ENCODE measurements at regions not wholly inside any gene's neighbourhood (a gene's known extent, or its start where the extent isn't known, plus 50 kb on each side); places are given as distances from the start of the nearest gene placed in this dataset.

DNA sequence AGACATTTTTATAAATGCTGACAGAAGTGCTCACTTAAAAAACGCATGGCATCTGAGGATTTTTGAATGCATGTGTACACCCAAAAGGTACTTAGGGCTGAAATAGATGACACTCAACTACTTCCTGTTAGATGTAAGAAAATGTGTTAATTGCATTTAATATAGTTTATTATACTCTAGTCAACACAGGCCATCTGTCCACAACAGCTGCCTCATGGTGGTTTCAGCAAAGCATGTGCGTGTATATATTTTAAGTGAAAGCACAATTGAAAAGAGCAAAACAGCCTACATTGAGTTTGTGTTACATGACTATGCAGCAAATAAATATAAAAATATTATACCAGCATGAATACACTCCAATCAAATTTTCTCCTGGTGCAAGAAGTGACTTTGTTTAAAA is 1233.0 kb upstream of the EYS start:
- Histone ChIP-seq H3K9me3 (no peaks in the 10 kb centered on the region), H3K36me3 (no peaks in the 10 kb centered on the region), H3K4me1 (replicated peaks) (no peaks in the 10 kb centered on the region), H3K4me3 (no peak overlapping the region), H3K27me3 (replicated peaks; ENCODE audit: insufficient read depth) (no peaks in the 10 kb centered on the region), H3K27ac (no peak overlapping the region)
- WGBS = 81% methylated on average over 2 of the region's 2 CpGs
- TF ChIP-seq, protein P1, sequence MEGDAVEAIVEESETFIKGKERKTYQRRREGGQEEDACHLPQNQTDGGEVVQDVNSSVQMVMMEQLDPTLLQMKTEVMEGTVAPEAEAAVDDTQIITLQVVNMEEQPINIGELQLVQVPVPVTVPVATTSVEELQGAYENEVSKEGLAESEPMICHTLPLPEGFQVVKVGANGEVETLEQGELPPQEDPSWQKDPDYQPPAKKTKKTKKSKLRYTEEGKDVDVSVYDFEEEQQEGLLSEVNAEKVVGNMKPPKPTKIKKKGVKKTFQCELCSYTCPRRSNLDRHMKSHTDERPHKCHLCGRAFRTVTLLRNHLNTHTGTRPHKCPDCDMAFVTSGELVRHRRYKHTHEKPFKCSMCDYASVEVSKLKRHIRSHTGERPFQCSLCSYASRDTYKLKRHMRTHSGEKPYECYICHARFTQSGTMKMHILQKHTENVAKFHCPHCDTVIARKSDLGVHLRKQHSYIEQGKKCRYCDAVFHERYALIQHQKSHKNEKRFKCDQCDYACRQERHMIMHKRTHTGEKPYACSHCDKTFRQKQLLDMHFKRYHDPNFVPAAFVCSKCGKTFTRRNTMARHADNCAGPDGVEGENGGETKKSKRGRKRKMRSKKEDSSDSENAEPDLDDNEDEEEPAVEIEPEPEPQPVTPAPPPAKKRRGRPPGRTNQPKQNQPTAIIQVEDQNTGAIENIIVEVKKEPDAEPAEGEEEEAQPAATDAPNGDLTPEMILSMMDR (IDR thresholded peaks at IDR 0.05) = no peak
- TF ChIP-seq POLR2AphosphoS5 (IDR thresholded peaks at IDR 0.05) (no peak), POLR2A (IDR thresholded peaks at IDR 0.05) (no peak)
- DNase-seq (ENCODE audit: low spot score) = no peak
- intact Hi-C loops (cut with DNase I) = no loop called here

DNA sequence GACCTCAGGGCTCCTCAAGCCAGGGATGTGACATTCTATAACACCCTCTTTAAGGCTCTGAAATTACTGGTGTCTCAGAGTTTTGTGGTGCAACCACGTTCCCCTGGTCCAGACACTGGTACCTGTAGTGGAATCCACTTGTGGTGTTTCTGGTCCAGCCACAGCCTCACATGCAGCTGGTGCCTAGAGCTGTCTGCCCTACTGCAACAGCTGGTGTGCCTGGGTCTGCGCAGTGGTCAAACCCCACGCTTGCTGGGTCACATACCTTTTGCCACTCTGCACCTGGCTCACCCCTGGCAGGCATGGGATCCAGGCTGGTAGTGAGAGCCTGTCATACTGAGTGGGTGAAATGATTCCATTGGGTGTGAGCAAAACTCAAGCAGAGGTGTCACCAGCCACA is 1230.2 kb upstream of the EYS start:
- Histone ChIP-seq H3K9me3 (no peaks in the 10 kb centered on the region), H3K4me1 (replicated peaks) (no peaks in the 10 kb centered on the region), H3K36me3 (no peaks in the 10 kb centered on the region), H3K27me3 (replicated peaks; ENCODE audit: insufficient read depth) (no peaks in the 10 kb centered on the region), H3K4me3 (no peak overlapping the region), H3K27ac (no peak overlapping the region)
- no peak for DNase-seq (ENCODE audit: low spot score)
- intact Hi-C loops (cut with DNase I) = no loop called here
- TF ChIP-seq POLR2AphosphoS5 (IDR thresholded peaks at IDR 0.05) (no peak), POLR2A (IDR thresholded peaks at IDR 0.05) (no peak)
- TF ChIP-seq, protein P1 (IDR thresholded peaks at IDR 0.05) = no peak
- WGBS = 89% methylated on average over 3 of the region's 3 CpGs

DNA sequence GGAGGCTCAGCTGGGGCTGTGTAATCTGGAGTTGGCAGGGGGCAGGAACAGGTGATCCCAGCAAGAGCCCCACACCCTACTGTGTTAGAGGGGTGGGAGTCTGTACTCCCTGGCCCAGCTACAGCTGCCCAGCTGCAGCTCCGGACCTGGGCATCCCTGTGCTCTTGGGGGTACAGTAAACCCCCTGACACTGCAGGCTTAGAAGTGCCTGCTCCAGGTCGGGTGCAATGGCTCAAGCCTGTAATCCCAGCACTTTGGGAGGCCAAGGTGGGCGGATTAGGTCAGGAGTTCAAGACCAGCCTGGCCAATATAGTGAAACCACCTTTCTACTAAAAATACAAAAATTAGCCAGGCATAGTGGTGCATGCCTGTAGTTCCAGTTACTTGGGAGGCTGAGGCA is 1228.6 kb upstream of the EYS start:
- H3K4me1 ChIP-seq (replicated peaks) = no peaks in the 10 kb centered on the region
- WGBS = 73% methylated on average over 3 of the region's 3 CpGs
- intact Hi-C loops (cut with DNase I) = no loop called here
- H3K4me3 ChIP-seq = no peak overlapping the region
- DNase-seq (ENCODE audit: low spot score) = no peak
- H3K27ac ChIP-seq = no peak overlapping the region
- H3K9me3 ChIP-seq = no peaks in the 10 kb centered on the region
- no peak for TF ChIP-seq POLR2A (IDR thresholded peaks at IDR 0.05)
- TF ChIP-seq, protein P1 (IDR thresholded peaks at IDR 0.05) = no peak
- TF ChIP-seq POLR2AphosphoS5 (IDR thresholded peaks at IDR 0.05) = no peak
- no peaks in the 10 kb centered on the region for H3K27me3 ChIP-seq (replicated peaks; ENCODE audit: insufficient read depth)
- H3K36me3 ChIP-seq = no peaks in the 10 kb centered on the region

DNA sequence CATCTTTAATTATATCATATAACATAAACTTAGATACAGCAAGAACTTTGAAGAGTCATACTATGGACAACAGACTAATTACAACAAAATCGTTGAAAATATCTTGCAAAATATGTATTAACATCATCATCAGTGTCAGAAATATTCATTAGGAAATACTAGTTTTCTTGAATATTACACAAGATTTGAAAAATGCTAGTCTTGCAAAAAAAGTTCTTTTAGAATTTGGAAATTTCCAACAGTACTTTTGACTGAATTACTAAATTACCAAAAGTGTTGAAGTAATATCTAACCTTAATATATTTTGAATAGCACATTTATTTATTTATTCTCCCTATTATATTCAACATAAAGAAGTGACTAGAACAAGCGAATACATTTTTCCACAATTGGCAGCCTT is 1224.8 kb upstream of the EYS start:
- intact Hi-C loops (cut with DNase I) = no loop called here
- no peaks in the 10 kb centered on the region for H3K27me3 ChIP-seq (replicated peaks; ENCODE audit: insufficient read depth)
- no peak overlapping the region for H3K4me3 ChIP-seq
- H3K27ac ChIP-seq = no peak overlapping the region
- no peaks in the 10 kb centered on the region for H3K36me3 ChIP-seq
- no peak for DNase-seq (ENCODE audit: low spot score)
- H3K4me1 ChIP-seq (replicated peaks) = no peaks in the 10 kb centered on the region
- 84% methylated on average over 2 of the region's 2 CpGs for WGBS
- TF ChIP-seq, protein P1 (IDR thresholded peaks at IDR 0.05) = no peak
- TF ChIP-seq POLR2AphosphoS5 (IDR thresholded peaks at IDR 0.05) = no peak
- no peak for TF ChIP-seq POLR2A (IDR thresholded peaks at IDR 0.05)
- H3K9me3 ChIP-seq = no peaks in the 10 kb centered on the region

DNA sequence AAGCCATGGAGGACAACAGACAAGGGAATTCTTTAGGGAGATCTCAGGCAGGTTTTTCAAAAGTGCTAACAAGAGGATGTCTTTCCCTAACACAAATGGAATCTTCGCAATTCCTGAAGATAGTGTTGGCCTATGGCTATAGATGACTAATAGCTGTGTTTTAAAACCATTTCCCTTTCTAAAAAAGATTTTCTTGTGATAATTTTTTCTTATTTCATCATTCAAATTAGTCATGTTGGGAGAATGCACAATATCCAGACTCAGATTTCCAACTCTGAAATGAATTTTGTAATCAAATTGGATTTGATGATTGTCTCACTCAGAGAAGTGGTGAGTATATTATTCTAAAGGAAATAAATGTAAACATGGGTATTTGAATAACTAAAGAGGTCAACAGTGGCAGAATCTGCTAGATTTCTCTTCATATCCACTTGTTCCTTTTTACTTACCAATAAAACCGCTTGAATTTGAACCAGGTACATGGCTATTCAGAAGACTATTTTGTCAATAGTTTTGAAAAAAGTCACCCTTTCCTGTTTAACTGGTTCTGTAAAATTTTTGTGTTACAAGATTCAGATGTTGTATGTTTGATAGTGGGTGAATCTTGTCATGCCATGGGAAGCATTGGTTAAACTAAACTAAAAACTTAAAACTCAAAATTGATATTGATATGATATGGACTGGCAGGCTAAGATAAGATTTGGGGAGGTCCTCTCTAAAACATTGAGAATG is 1223.7 kb upstream of the EYS start:
- Histone ChIP-seq H3K36me3 (no peaks in the 10 kb centered on the region), H3K9me3 (no peaks in the 10 kb centered on the region), H3K4me1 (replicated peaks) (no peaks in the 10 kb centered on the region), H3K27ac (no peak overlapping the region), H3K27me3 (replicated peaks; ENCODE audit: insufficient read depth) (no peaks in the 10 kb centered on the region), H3K4me3 (no peak overlapping the region)
- intact Hi-C loops (cut with DNase I) = no loop called here
- WGBS = 92% methylated on average over 2 of the region's 2 CpGs
- DNase-seq (ENCODE audit: low spot score) = no peak
- TF ChIP-seq POLR2AphosphoS5 (IDR thresholded peaks at IDR 0.05) (no peak), POLR2A (IDR thresholded peaks at IDR 0.05) (no peak)
- TF ChIP-seq, protein P1 (IDR thresholded peaks at IDR 0.05) = no peak

Data from prostate gland (tissue), 2 donors.